Uterus (tissue), 3 donors: ENCODE measurements at regions not wholly inside any gene's neighbourhood (a gene's known extent, or its start where the extent isn't known, plus 50 kb on each side); places are given as distances from the start of the nearest gene placed in this dataset.

ENCODE experiments used
- DNase-seq, 2 donors: peaks; one replicate each; pipeline ENCODE4 v3.0.0-alpha.2; 2019 to 2020
- H3K27ac ChIP-seq, 2 donors: fragments of 200-600 bp; sonication (generic); 1 replicate in 1 of 2; 2 replicates in 1 of 2; pipeline ENCODE4 v1.5.1; 2016 to 2018
- H3K27me3 ChIP-seq, 2 donors: fragments of 200-600 bp; sonication (generic); one replicate each; pipeline ENCODE4 v1.5.1; 2018 to 2019; ENCODE audit warnings: control low read depth in 1 of 2
- H3K36me3 ChIP-seq, 2 donors: fragments of 200-600 bp; sonication (generic); one replicate each; pipeline ENCODE4 v1.5.1; 2019; ENCODE audit warnings: control low read depth in 1 of 2
- H3K4me1 ChIP-seq, 2 donors: fragments of 200-600 bp; sonication (generic); one replicate each; pipeline ENCODE4 v1.5.1; 2018 to 2019; ENCODE audit warnings: control low read depth in 1 of 2
- H3K4me3 ChIP-seq, 2 donors: fragments of 200-600 bp; sonication (generic); 1 replicate in 1 of 2; 2 replicates in 1 of 2; pipeline ENCODE4 v1.5.1; 2018 to 2019; ENCODE audit warnings: mild to moderate bottlenecking in 1 of 2
- H3K9me3 ChIP-seq, 2 donors: fragments of 200-600 bp; sonication (generic); one replicate each; pipeline ENCODE4 v1.5.1; 2019; ENCODE audit warnings: control low read depth in 1 of 2
- CTCF ChIP-seq, 4 experiments: fragments of 200-600 bp in 2 of 4; fragments of 450-650 bp in 2 of 4; sonication (generic) in 2 of 4; IDR thresholded peaks; one replicate each; pipeline ENCODE4 v1.5.1; 2016 to 2019; ENCODE audit warnings: antibody characterized with exemption in 4 of 4, mild to moderate bottlenecking in 2 of 4, moderate library complexity in 1 of 4
- POLR2A ChIP-seq, 2 donors: fragments of 450-650 bp; IDR thresholded peaks; one replicate each; pipeline ENCODE4 v1.6.1; 2016; ENCODE audit warnings: antibody characterized with exemption in 2 of 2, mild to moderate bottlenecking in 1 of 2, moderate library complexity in 1 of 2
- intact Hi-C: fragments of 100-400 bp; cut with DNase I; formaldehyde crosslinking; loops from one replicate; pipeline ENCODE4 v1.15.1; 2023; ENCODE audit warnings: low total_unique reads
- donor health status: DM: yes; HTN: yes; CAD: no.

DNA sequence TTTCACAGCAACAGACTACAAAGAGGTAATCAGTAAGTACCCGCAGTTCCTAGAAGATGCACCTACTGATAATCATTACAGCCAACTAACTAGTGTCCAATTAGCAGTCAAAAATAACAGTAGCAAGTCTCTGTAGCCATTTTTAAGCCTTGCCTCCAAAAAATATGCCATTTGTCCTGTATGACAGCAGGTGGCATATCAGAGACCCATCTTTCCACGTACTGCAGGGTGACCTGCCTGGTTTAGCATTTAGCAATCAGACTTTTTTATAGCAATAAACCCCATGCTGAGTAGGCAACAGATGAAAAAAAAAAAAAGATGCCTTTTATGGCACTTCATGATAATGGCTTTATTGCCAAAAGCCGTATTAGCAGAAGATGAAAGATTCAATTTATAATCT is 155.3 kb upstream of the LSM14A start:
- H3K4me1 ChIP-seq = no peaks in the 10 kb centered on the region
- H3K36me3 ChIP-seq = no peaks in the 10 kb centered on the region
- H3K27me3 ChIP-seq = no peaks in the 10 kb centered on the region
- H3K27ac ChIP-seq = no peak overlapping the region
- no peak overlapping the region for H3K4me3 ChIP-seq
- TF ChIP-seq POLR2A (IDR thresholded peaks at IDR 0.05) (no peak), CTCF (IDR thresholded peaks at IDR 0.05) (no peak)
- no peak for DNase-seq
- intact Hi-C loops = no loop called here
- no peaks in the 10 kb centered on the region for H3K9me3 ChIP-seq

DNA sequence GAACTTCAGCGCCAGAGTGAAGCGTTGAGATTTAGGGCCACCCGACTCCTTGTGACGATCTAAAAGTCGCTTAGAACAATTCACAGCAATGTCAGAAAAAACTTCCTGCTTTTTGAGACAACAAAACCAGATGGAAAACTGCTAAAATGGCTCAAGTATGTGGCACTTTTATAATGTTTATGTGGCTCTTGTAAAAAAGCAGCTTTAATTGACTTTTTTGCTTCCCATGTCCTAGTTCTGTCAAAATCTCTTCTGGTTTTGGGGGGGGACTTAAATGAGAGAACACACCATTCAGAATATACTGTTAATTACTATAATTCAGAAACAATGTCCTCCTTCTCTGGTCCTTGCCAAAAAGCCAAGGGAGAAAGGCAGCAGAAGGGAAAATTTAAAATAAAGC is 154.7 kb upstream of the LSM14A start:
- no peaks in the 10 kb centered on the region for H3K4me1 ChIP-seq
- intact Hi-C loops = no loop called here
- no peak overlapping the region for H3K4me3 ChIP-seq
- no peaks in the 10 kb centered on the region for H3K27me3 ChIP-seq
- no peak for DNase-seq
- H3K27ac ChIP-seq = no peak overlapping the region
- H3K9me3 ChIP-seq = no peaks in the 10 kb centered on the region
- no peaks in the 10 kb centered on the region for H3K36me3 ChIP-seq
- TF ChIP-seq POLR2A (IDR thresholded peaks at IDR 0.05) (no peak), CTCF (IDR thresholded peaks at IDR 0.05) (no peak)

DNA sequence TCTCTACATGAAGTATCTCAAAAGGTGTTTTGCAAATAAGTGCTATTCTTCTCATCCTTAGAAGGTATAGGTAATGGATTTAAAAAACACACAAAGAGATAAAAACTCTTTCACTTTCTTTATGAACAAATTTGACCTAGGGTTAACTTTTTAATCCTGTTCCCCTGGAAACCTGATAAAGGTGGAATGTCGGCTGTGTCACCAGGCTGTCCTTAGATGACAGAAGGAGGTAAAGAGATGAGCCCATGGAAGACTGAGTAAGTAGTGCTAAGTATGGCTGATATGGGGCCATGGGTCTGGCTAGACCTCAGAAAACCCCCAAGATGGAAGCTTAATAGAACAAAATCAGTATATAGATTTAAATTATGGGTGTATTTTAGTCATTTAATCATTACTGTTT is 153.8 kb upstream of the LSM14A start:
- intact Hi-C loops = no loop called here
- Histone ChIP-seq H3K27ac (no peak overlapping the region), H3K36me3 (no peaks in the 10 kb centered on the region), H3K27me3 (no peaks in the 10 kb centered on the region), H3K4me1 (no peaks in the 10 kb centered on the region), H3K9me3 (no peaks in the 10 kb centered on the region), H3K4me3 (no peak overlapping the region)
- no peak for TF ChIP-seq CTCF (IDR thresholded peaks at IDR 0.05)
- no peak for TF ChIP-seq POLR2A (IDR thresholded peaks at IDR 0.05)
- no peak for DNase-seq

DNA sequence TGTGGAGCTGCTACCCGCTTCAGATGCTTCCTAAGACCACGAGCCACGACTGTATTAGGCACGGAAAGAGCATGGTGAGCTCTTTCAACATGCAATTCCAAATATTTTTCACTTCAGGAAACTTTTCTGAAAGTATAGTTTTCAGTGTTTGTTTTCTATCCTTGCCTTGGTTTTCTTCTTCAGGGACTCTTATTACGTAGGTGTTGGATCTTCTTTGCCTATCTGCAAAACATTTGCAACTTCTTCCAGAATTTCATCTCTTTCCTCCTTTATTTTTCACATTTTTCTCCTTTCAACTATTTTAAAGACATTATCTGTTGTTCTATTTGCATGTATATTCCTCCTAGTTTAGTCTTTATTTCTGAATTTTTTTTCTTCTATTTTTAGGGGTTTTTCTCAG is 148.9 kb upstream of the LSM14A start:
- Histone ChIP-seq H3K27ac (no peak overlapping the region), H3K4me1 (no peaks in the 10 kb centered on the region), H3K9me3 (no peaks in the 10 kb centered on the region), H3K4me3 (no peak overlapping the region), H3K27me3 (no peaks in the 10 kb centered on the region), H3K36me3 (no peaks in the 10 kb centered on the region)
- no peak for DNase-seq
- TF ChIP-seq POLR2A (IDR thresholded peaks at IDR 0.05) (no peak), CTCF (IDR thresholded peaks at IDR 0.05) (no peak)
- intact Hi-C loops = no loop called here

DNA sequence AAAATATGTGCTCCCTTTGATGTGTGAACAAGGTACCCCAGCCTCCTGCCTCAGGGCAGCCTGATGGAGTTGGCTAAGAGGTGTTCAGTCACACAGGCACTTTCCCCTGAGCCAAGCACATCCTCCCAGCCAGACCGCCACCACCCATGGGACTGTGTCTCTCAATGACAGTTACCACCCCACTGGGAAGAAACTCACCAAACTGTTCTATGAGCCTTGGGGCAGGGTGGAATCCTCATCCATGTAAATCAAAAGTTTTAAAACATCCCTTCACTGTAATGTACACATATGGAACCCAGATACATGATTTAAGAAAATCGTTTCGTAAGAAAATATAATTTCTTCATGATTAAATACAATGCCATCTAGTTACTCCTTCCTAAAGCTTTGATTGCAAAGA is 138.4 kb upstream of the LSM14A start:
- intact Hi-C loops = no loop called here
- Histone ChIP-seq H3K27me3 (no peaks in the 10 kb centered on the region), H3K36me3 (no peaks in the 10 kb centered on the region), H3K9me3 (no peaks in the 10 kb centered on the region), H3K27ac (no peak overlapping the region), H3K4me3 (no peak overlapping the region), H3K4me1 (no peaks in the 10 kb centered on the region)
- no peak for DNase-seq
- no peak for TF ChIP-seq CTCF (IDR thresholded peaks at IDR 0.05)
- TF ChIP-seq POLR2A (IDR thresholded peaks at IDR 0.05) = no peak
